Activated CD4-positive, CD25-positive, alpha-beta regulatory T cell treated with anti-CD3 and anti-CD28 coated beads, Interleukin-2, amount 50 U/mL, for 16 hours (primary cell): ENCODE measurements at regions not wholly inside any gene's neighbourhood (a gene's known extent, or its start where the extent isn't known, plus 50 kb on each side); places are given as distances from the start of the nearest gene placed in this dataset.

Experiments
- DNase-seq: peaks from one replicate; pipeline ENCODE4 v3.0.0-alpha.2; 2020; ENCODE audit warnings: low read depth, low spot score

DNA sequence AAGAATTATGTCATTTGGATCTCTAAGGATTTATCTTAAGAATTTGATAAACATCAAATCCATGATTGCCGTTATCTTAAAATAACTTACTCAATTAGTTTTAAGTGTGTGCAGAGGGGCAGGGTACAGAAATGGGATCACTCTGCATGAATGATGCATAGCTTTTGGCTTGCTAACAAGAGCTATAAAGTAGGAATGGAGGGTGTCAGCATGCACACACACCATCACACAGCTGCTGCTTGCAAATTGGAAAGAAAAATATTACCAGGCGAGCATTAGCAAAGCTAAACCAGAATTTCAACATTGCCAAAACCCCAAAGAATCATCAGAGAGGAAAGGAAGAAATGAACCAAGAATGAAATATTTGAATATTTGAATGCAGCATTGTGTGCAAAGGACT lies 580.6 kb downstream of the LMO7 start:
- no peak for DNase-seq

DNA sequence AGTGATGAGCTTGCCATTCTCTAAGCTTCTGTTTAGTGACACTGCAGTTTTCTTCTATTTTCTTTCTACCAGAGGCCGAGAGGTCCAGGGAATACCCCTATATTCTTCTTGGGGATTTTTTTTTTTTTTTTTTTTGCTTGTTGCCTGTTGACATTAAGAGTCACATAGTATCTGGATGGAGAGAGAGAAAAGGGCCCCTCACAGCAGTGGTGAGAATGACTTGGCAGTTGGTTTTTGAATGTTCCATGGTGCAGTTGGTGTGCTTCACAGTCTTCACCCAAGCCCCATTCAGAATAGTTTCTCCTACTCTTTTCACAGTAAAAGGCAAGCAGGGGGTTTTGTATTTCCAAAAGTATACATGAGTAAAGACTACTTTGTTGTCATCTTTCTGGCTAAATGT lies 577.9 kb downstream of the LMO7 start:
- no peak for DNase-seq

DNA sequence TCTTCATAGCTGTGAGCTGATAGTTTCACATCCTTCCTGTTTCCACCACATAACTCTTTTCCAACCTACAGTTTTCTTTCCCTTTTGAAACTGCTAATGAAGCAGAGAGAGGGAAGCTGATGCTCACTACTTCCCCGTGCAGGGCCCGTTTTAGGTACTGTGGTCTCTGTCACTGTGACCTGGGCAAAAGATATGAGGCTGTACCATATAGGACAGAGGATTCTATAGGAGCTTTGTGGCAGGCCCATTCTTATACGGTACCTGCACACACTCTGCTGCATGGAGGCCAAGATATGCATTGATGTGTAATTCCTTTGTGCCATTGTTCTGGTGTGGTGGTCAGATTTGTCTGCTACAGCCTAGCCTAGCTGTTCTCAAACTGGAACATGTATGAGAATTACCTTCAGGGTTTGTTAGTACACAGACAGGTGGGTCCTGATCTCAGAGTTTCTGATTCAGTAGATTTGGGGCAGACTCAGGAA lies 577.3 kb downstream of the LMO7 start:
- DNase-seq: no peak

DNA sequence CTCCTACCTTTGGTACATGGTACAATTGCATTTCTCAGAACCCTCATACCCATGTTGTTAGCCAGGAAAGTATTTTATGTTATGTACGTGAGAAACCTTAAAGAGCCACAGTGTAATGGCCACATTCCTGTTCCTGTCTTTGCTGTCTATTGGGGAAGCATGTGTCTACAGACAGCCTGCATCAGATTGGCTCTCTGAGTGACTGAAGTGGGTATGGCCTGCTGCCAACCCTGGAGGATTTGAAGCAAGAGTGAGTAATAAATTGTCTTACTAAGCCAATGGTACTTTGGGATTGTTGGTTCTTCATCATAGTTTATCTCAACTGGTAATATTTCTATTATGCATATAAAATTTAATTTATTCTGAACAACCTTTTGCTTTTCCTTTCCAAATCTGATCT lies 574.1 kb downstream of the LMO7 start:
- DNase-seq: no peak

DNA sequence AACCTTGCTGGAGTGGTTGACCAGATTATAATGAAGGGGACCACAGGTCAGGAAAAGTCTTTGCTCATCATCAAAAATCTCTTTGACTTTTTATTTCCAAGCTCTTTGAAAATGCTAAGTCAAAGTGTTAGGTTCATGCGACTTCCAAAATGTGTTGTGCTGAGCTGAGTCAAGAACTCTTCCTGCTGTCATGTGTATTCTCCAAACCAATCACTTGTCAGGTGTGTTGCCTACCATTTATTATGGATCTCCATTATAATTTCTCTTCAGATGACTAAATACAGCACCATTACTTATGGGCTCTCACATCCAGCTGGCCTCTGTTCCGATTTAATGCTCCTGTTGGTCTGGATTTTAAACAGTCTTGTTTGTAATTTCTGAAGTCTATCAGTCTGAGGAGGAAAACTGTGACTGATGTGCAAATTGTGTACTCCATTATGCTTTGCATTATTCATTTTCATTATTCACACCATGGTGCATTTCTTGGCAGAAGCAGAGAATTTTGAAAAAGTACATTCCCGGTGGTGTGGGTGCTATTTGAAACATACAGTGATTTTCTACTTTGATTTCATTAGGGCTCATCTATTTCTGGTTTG lies 562.5 kb downstream of the LMO7 start:
- DNase-seq: no peak

DNA sequence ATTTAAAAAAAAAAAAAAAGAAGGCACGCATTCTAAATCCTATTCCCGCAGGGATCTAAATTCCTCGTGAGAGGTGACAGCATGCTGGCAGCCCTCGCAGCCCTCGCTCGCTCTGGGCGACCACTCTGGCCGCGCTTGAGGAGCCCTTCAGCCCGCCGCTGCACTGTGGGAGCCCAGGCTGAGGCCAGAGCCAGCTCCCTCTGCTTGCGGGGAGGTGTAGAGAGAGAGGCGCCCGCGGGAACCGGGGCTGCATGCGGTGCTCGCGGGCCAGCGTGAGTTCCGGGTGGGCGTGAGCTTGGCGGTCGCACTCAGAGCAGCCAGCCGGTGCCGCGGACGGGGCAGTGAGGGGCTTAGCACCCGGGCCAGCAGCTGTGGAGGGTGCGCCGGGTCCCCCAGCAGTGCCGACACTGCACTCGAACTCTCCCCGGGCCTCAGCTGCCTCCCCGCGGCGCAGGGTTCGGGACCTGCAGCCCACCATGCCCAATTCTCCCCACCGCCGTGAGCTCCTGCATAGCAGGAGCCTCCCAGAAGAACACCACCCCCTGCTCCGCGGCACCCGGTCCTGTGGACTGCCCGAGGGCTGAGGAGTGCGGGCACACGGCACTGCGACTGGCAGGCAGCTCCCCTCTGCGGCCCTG lies 553.9 kb downstream of the LMO7 start:
- DNase-seq: no peak

DNA sequence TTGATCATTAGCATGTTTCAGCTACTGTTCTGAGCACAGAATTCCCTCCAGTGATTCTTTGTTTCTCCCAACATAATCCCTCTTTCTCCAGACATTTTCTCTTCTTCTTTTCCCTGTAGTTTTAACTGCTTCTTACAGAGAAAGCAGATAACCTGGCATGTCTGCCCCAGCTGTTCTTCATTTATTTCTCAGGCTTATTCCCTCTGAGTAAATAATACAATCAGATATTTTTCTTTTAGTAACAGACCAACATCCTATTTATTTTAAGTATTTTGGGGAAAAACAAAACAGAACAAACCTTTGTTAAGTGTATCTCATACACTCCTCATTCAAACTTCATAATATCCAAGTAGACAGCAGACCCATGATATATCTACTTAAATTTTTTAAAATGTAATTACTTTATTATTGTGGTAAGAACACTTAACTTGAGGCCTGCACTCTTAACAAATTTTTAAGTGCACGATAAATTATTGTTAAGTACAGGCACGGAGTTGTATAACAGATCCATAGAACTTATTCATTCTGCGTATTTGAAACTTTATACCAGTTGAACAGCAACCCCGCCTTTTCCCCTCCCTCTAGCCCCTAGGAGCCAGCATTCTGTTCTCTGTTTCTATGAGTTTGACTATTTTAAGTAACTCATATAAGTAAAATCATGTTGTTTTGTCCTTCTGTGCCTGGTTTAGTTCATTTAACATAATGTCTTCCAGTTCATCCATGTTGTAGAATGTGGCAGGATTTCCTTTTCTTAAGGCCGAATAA lies 540.0 kb downstream of the LMO7 start:
- no peak for DNase-seq

DNA sequence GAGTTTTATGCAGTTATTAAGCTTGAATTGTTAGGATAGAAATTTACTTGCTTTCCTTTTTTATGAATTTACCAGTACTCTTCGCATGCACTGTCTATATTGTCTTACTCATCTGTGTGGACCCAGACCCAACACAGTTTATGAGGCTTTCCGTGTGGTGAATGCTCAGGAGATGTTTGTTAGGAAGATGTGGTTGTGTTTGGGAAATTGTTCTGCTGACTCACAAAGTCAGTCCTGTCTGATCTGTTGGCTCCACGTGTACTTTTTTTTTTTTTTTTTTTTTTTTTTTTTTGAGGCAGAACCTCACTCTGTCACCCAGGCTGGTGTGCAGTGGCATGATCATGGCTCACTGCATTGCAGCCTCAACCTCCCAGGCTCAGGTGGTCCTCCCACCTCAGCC lies 532.5 kb downstream of the LMO7 start:
- no peak for DNase-seq

DNA sequence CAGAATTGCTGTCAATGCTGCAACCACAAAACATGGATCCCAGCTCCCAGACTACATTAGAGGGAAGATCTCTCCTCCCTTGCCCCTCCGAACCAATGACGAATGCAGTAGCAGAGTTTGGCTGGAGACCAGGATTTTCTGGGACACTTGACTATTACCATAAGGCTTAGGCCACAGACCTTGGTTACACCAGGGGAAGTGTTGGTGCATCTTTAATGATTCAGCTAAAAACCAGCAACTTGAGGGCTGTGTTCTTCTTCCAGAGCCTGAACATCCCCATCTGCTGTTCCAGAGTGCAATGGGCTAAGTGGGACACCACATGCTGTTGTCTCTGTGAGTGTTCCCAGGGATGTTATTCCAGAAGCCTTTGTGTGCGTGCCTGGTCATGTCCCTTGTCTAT lies 528.2 kb downstream of the LMO7 start:
- DNase-seq: no peak

DNA sequence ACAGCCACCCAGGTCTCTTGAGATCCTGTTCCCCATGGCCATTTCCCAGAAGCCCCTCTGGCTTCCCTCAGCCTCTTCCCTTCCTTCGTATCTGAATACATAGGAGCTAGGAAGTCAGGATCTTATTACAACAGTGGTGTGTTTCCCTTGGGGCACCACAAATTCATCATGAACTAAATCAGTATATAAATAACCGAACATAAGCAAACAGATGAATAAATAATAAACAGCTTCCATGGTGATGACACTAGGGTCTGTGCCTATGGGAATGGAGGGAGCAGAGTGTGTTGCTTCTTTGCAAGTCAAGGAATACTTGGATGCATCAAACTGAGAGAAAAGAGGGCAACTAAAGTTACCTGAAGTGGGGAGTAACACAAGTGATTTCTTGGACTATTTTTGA lies 527.6 kb downstream of the LMO7 start:
- no peak for DNase-seq

DNA sequence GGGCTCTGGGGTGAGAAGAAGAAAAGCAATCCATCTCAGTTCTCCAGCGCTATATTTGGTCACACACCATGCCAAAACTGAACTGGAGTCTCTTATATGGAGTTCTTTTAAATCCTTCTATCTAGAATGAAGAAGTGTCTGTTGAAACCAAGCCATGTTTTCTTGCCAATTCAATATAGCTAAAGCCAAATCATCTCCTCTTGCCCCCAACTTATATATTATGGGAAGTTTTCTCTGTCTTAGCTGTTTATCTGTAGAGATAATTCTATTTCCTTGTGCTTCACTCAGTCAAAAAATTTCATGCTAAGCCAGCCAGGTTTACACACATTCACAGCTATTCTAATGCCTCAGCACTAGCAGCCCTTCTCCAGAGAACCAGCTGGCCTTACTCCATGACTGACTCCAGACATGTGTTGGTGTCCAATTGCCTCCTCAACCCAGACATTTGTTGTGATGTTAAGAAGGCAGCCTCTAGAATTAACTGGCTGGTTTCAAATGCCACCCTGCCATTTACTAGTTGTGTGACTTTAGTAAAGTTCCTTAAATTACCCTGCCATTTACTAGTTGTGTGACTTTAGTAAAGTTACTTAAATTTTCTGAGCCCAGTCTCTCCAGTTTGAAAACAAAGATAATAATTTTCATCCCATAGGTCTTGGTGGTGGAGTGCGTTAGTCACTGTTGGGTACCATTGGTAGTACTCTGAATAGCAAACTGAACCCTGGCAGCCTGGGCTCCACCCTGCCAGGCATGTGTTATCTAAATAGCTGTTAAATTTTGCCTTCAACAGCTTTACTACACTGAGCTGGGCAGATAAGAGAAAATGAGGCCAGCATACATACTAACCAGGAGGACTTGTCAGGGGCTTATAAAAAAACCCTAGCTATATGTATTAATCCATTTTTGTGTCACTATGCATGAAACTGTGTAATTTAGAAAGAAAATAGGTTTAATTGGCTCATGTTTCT lies 525.1 kb downstream of the LMO7 start:
- no peak for DNase-seq

DNA sequence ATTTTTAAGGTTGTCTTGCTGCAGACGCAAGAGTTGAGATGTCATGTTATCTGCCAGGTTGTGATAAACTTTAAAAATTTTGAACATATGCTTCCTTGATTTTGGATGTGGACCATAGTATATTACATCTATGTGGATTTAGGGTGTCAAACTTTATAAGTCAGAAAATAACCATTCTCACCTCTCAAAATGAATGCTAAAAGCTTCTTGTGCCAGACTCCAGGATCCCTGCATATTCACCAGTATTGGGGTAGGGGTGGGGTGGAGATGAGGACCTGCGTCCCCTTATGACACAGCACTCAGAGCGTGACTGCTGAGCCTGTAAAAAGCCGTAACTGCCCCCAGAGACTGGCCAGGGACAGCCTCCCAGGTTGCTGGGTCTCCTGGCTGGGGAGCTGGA lies 524.4 kb downstream of the LMO7 start:
- no peak for DNase-seq

DNA sequence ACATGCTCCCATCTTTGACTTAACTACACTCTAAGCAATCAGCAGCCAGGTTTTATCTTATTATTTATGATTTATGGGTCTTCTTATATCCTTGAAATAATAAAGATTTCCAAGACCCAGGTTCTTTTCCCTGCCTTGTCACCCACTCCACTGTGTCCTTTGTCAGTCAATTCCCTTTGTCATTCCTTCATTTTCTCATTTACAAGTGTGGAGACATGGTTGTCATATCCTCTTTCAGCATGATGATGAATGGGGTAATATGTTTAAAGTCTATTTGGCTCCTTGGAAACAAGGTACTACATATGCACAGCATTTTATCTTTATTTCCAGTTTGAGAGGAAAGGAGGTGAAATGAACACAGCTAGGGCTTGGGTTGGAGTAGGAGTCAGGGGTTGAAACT lies 521.8 kb downstream of the LMO7 start:
- DNase-seq: no peak

DNA sequence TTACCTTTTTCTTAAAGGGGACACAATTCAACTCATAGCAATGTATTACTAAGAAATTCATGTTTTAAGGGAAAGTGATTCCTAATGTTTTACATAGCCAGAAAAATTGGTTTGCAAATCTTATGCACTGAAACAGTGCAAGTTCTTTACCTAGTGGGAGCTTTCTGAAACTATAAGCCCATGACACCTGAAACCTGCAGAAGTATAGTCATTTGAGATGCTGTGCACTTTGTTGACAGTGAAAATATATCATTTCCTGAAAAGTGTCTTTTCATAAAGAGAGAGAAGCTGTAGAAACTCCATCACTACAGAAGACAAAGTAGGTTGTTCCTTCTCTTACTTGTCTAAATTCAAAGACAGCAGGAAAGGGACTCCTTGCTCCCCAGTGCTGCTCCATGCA lies 517.1 kb downstream of the LMO7 start:
- DNase-seq: no peak

DNA sequence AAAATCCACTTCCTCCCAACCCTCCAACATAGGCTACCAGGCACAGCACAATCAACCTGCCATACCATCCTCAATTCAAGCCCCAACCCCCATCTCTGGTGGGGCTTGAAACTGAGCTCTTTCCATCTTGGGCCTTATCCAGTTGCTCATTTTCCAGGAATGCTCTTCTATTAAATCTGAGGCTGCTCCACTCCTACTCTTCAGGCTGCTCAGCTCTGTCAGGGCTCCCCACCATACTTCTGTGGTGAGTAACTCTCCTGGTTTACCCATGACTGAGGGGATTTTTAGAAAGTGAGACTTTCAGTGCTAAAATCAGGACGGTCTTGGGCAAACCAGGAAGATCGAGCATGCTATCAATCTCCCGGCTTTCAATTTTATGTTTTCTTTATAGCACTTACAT lies 512.8 kb downstream of the LMO7 start:
- DNase-seq: no peak

DNA sequence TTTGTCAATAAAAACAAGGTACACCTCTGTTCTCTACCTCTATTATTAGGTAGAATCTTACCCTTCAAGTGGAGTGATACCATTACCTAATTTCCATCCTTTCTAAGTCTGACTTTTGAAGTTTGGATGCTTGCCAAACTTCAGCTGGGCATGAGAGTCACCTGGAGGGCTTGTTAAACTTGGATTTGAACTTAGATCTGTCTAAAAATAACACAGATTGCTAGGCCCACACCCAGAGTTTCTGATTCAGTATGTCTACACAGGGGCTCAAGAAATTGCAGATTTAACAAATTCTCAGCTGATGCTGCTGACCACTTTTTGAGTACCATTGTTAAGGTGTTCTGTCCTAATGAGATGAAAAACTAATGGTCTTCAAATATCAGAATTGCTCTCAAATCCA lies 512.2 kb downstream of the LMO7 start:
- DNase-seq: no peak

DNA sequence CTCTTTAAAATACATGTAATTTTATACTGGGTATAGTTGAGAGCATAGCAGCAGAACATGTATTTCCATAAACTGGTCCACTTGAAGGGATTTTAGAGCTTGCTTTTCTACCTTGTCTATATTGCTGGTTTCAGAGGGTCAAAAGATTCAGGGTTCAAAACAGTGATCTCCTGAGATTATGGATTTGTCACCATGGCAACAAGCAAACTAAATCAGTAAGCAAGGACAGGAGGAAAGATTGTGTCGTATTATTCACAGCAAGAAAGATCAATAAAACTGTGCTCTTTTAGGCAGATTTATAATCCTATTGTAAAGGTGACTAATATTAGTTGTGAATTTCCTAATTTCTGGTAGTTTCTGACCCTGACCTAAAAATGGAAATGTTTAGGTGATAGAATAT lies 496.4 kb downstream of the LMO7 start:
- no peak for DNase-seq

DNA sequence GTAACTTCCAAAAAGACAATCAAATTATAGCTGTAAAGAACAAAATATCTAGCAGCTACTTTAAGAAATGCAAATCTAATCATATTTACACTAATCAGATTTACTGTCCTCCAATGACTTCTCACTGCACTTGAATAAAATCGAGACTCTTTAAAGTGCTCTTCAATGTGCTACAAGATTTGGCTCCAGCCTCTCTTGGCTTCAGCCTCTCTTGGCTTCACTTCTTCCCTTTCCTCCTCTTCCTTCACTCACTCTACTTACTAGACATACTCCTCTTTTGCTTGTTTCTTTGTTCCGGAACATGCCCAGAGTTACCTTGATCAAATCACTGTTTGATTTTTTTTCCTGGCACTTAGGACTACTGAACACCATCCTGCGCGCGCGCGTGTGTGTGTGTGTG lies 495.4 kb downstream of the LMO7 start:
- DNase-seq: no peak

DNA sequence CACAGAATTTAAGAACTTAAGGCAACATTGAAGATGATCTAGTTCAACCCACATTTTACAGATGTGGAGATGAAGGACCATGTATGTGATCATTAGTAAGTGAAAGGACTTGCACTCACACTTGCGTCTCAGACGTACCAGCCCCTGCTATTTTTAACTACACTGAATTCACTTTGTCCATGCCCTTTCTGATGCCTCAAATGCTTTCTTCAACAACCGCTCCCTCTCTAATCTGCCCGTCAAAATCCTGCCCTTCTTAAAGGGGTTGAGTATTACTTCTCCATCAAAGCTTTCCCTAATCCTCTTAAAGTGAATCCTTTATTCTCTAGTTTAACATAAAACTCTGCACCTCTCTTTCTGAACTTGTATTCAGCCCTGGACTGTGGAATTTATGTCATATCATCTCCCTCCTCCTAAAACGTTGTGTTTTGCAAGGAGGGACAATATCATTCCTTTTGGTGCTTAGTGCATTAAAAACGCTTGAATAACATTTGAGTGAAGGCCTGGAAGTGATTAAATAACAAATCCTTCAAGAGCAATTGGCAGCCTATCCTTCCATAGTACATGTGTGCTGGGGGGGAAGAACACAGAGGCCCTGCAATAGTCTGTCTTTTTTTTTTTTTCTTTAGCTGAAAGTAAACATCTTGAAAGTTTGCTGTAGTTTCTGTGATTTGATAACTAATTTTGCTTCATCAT lies 493.3 kb downstream of the LMO7 start:
- DNase-seq: no peak

DNA sequence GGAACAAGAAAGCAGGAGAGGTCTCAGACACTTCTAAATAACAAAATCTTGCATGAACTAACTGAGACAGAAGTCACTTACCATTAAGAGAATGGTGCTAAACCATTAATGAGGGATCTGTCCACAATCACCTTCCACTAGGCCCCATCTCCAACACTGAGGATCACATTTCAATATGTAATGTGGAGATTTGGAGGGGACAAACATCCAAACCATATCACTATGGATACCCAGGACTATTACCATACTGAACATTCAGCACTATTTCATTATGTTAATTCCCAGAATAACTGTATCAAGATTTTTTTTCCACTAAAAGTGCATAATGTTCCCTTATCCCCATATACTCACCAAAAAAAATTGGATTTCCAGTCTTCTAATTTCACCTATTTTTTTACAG lies 491.8 kb downstream of the LMO7 start:
- DNase-seq: no peak

DNA sequence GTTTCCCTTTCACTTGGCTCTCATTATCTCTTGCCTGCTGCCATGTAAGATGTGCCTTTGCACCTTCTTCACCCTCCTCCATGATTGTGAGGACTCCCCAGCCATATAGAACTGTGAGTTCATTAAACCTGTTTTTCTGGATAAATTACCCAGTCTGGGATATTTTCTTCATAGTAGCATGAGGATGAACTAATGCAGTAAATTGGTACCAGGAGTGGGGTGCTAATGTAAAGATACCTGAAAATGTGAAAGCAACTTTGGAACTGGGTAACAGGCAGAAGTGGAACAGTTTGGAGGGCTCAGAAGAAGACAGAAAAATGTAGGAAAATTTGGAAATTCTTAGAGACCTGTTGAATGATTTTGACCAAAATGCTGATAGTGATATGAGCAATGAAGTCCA lies 487.4 kb downstream of the LMO7 start:
- DNase-seq: no peak
